ENCODE measurements at regions not wholly inside any gene's neighbourhood (a gene's known extent, or its start where the extent isn't known, plus 50 kb on each side); places are given as distances from the start of the nearest gene placed in this dataset.

GRCh38 chr6:117078624-117079023 is 186.7 kb upstream of the VGLL2 start:
- no peak for DNase-seq

GRCh38 chr6:117079951-117080350 is 185.4 kb upstream of the VGLL2 start:
- no peak for DNase-seq

GRCh38 chr6:117089604-117090003 is 175.8 kb upstream of the VGLL2 start:
- no peak for DNase-seq

GRCh38 chr6:117110146-117110545 is 155.2 kb upstream of the VGLL2 start:
- no peak for DNase-seq

- DNase-seq: no peak
Measured at GRCh38 chr6:117110737-117111136, 154.6 kb upstream of the VGLL2 start.

GRCh38 chr6:117117652-117118051 is 147.7 kb upstream of the VGLL2 start:
- no peak for DNase-seq

- DNase-seq: no peak
Measured at GRCh38 chr6:117118490-117118889, 146.9 kb upstream of the VGLL2 start.

- DNase-seq: no peak
Measured at GRCh38 chr6:117126213-117126612, 139.1 kb upstream of the VGLL2 start.

GRCh38 chr6:117128052-117128451 is 137.3 kb upstream of the VGLL2 start:
- DNase-seq: no peak

- no peak for DNase-seq
Measured at GRCh38 chr6:117130125-117130524, 135.2 kb upstream of the VGLL2 start.

GRCh38 chr6:117136702-117137101 is 128.7 kb upstream of the VGLL2 start:
- DNase-seq: no peak

GRCh38 chr6:117137711-117138110 is 127.6 kb upstream of the VGLL2 start:
- DNase-seq: no peak

GRCh38 chr6:117138425-117138824 is 126.9 kb upstream of the VGLL2 start:
- no peak for DNase-seq

GRCh38 chr6:117138920-117139319 is 126.4 kb upstream of the VGLL2 start:
- DNase-seq: no peak

- DNase-seq: no peak
Measured at GRCh38 chr6:117142142-117142541, 123.2 kb upstream of the VGLL2 start.

GRCh38 chr6:117142995-117143394 is 122.4 kb upstream of the VGLL2 start:
- DNase-seq: no peak

- DNase-seq: no peak
Measured at GRCh38 chr6:117143647-117144046, 121.7 kb upstream of the VGLL2 start.

GRCh38 chr6:117145940-117146339 is 119.4 kb upstream of the VGLL2 start:
- DNase-seq: no peak

- DNase-seq: no peak
Measured at GRCh38 chr6:117149324-117149723, 116.0 kb upstream of the VGLL2 start.

- no peak for DNase-seq
Measured at GRCh38 chr6:117156741-117157140, 108.6 kb upstream of the VGLL2 start.

GRCh38 chr6:117157448-117157847 is 107.9 kb upstream of the VGLL2 start:
- no peak for DNase-seq

GRCh38 chr6:117165911-117166499 is 99.4 kb upstream of the VGLL2 start:
- DNase-seq: no peak

GRCh38 chr6:117167520-117168271 is 97.7 kb upstream of the VGLL2 start:
- no peak for DNase-seq

- no peak for DNase-seq
Measured at GRCh38 chr6:117168296-117169063, 96.9 kb upstream of the VGLL2 start.

Measured in SHP77 (cell line).